KMS-11 (cell line): ENCODE measurements at regions not wholly inside any gene's neighbourhood (a gene's known extent, or its start where the extent isn't known, plus 50 kb on each side); places are given as distances from the start of the nearest gene placed in this dataset.

Experiments used
- H2AFZ ChIP-seq: fragments of 200-600 bp; sonication (generic); 2 replicates; pipeline ENCODE4 v1.6.1; 2016; ENCODE audit warnings: antibody characterized with exemption, mixed run types, low read depth
- H3K27ac ChIP-seq: fragments of 200-600 bp; sonication (generic); 2 replicates; pipeline ENCODE4 v1.6.1; 2016; ENCODE audit warnings: mild to moderate bottlenecking, mixed run types
- H3K27me3 ChIP-seq: fragments of 200-600 bp; sonication (generic); 2 replicates; pipeline ENCODE4 v1.6.1; 2017; ENCODE audit warnings: mild to moderate bottlenecking, low read depth, mixed run types, moderate library complexity; ENCODE audit not compliant: insufficient read depth
- H3K36me3 ChIP-seq: fragments of 200-600 bp; sonication (generic); 2 replicates; pipeline ENCODE4 v1.6.1; 2017; ENCODE audit warnings: mild to moderate bottlenecking, mixed run types; ENCODE audit not compliant: insufficient read depth
- H3K4me1 ChIP-seq: fragments of 200-600 bp; sonication (generic); 2 replicates; pipeline ENCODE4 v1.6.1; 2016; ENCODE audit warnings: mild to moderate bottlenecking, low read depth, mixed run types; ENCODE audit not compliant: poor library complexity, severe bottlenecking
- H3K4me2 ChIP-seq: fragments of 200-600 bp; sonication (generic); 2 replicates; pipeline ENCODE4 v1.7.0; 2016; ENCODE audit warnings: mild to moderate bottlenecking, mixed run types
- H3K4me3 ChIP-seq: fragments of 200-600 bp; sonication (generic); IDR thresholded peaks from 2 replicates; pipeline ENCODE4 v1.6.1; 2017; ENCODE audit warnings: low read depth, low read length, mixed read lengths; ENCODE audit not compliant: insufficient read depth
- H3K79me2 ChIP-seq: fragments of 200-600 bp; sonication (generic); 2 replicates; pipeline ENCODE4 v1.6.1; 2016; ENCODE audit warnings: low read depth, mixed run types; ENCODE audit not compliant: insufficient read depth
- H3K9ac ChIP-seq: fragments of 200-600 bp; sonication (generic); 2 replicates; pipeline ENCODE4 v1.6.1; 2016; ENCODE audit warnings: mild to moderate bottlenecking, mixed run types
- H4K20me1 ChIP-seq: fragments of 200-600 bp; sonication (generic); 2 replicates; pipeline ENCODE4 v1.6.1; 2016; ENCODE audit warnings: mild to moderate bottlenecking, mixed run types; ENCODE audit not compliant: insufficient read depth
- TF ChIP-seq, protein P1 (sequence below): fragments of 200-600 bp; sonication (generic); conservative IDR thresholded peaks from 2 replicates; pipeline ENCODE4 v1.6.1; 2017; ENCODE audit warnings: low read depth, mild to moderate bottlenecking, antibody characterized with exemption, low read length, moderate library complexity, mixed read lengths

DNA sequence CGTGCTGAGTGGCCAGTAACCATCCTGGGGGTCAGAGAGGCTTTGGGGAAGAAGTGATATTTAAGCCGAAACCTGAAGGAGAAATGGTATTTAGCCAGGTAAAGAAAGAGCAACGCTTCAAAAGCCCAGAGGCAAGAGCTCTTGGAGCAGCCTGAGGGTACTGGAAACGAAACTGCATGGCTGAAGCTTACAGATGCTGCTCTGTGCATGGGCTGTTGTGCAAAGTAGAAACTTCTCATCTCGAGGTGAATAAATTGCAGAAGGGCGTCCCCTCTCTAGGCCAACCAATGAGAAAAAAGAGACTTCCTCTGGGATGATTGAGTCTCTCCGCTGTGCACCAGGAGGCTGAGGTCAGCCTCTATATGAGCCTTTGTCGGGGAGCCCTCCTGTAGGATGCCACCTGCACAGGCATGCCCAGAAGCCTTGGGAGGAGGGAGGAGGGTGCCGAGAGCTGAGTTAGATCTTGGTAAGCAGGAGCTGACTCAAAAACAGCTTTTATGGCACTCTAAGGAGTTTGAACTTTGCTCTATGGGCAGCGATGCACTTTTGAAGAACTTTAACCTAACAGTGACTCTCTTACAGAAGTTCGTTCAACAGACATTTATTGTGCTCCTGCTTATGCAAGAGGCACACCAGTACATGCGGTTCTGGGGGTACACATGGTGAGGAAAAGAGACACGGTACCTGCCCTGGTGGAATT, 61.6 kb upstream of the EDN1 start:
- Histone ChIP-seq H3K36me3 (no peaks in the 10 kb centered on the region), H3K27me3 (no peaks in the 10 kb centered on the region), H3K4me1 (peaks cover 13% of the 10 kb centered on the region), H3K79me2 (no peaks in the 10 kb centered on the region), H3K27ac (no peak overlapping the region), H4K20me1 (no peaks in the 10 kb centered on the region), H2AFZ (no peak overlapping the region), H3K4me3 (no peak overlapping the region), H3K4me2 (no peak overlapping the region), H3K9ac (no peak overlapping the region)
- TF ChIP-seq, protein P1, sequence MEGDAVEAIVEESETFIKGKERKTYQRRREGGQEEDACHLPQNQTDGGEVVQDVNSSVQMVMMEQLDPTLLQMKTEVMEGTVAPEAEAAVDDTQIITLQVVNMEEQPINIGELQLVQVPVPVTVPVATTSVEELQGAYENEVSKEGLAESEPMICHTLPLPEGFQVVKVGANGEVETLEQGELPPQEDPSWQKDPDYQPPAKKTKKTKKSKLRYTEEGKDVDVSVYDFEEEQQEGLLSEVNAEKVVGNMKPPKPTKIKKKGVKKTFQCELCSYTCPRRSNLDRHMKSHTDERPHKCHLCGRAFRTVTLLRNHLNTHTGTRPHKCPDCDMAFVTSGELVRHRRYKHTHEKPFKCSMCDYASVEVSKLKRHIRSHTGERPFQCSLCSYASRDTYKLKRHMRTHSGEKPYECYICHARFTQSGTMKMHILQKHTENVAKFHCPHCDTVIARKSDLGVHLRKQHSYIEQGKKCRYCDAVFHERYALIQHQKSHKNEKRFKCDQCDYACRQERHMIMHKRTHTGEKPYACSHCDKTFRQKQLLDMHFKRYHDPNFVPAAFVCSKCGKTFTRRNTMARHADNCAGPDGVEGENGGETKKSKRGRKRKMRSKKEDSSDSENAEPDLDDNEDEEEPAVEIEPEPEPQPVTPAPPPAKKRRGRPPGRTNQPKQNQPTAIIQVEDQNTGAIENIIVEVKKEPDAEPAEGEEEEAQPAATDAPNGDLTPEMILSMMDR, result no peak

DNA sequence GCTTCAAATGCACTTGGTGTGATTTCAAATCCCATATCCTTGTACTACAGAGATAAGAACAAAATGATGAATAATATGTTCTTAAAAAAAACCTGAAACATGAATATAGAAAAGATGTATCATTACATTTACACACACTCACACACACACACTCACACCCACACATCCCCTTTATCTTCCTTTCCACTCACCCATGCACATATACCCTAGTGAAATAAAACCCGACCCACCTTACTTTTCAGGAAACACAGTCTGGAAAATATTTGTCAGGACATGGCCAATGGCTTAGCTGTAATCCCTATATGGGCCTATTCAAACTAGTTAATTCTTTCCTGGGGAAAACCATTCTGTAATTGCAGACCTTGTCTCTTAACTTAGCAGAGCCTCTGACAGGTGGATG, 60.8 kb upstream of the EDN1 start:
- no peaks in the 10 kb centered on the region for H3K79me2 ChIP-seq
- no peaks in the 10 kb centered on the region for H4K20me1 ChIP-seq
- no peak overlapping the region for H3K4me3 ChIP-seq
- H3K36me3 ChIP-seq, result no peaks in the 10 kb centered on the region
- H3K27me3 ChIP-seq, result no peaks in the 10 kb centered on the region
- H3K9ac ChIP-seq, result no peak overlapping the region
- no peak overlapping the region for H2AFZ ChIP-seq
- no peak overlapping the region for H3K27ac ChIP-seq
- peaks cover 20% of the 10 kb centered on the region for H3K4me1 ChIP-seq
- no peak overlapping the region for H3K4me2 ChIP-seq
- TF ChIP-seq, protein P1, result no peak

DNA sequence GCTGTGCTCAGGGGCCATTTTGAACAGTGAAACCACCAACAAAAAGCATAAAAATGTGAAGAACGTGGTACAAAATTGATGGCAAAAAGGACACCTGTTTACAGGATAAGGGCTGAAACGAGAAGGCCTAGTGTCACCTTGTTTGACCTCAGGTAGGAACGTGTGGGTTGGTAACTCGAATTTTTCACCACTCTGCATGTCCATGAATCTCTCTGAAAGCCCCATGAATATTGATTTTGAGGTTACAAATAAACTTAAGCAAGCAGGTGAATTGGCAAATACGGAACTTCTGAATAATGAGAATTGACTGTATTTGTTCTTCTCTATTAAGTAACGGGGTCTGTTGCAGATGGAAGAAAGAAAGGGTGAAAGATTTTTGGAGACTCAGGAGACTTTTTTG, 59.6 kb upstream of the EDN1 start:
- H3K36me3 ChIP-seq, result no peaks in the 10 kb centered on the region
- no peaks in the 10 kb centered on the region for H4K20me1 ChIP-seq
- H3K79me2 ChIP-seq, result no peaks in the 10 kb centered on the region
- H3K4me3 ChIP-seq, result no peak overlapping the region
- no peaks in the 10 kb centered on the region for H3K27me3 ChIP-seq
- peaks cover 22% of the 10 kb centered on the region for H3K4me1 ChIP-seq
- TF ChIP-seq, protein P1, result no peak
- no peak overlapping the region for H3K9ac ChIP-seq
- no peak overlapping the region for H3K4me2 ChIP-seq
- H3K27ac ChIP-seq, result no peak overlapping the region
- H2AFZ ChIP-seq, result no peak overlapping the region

DNA sequence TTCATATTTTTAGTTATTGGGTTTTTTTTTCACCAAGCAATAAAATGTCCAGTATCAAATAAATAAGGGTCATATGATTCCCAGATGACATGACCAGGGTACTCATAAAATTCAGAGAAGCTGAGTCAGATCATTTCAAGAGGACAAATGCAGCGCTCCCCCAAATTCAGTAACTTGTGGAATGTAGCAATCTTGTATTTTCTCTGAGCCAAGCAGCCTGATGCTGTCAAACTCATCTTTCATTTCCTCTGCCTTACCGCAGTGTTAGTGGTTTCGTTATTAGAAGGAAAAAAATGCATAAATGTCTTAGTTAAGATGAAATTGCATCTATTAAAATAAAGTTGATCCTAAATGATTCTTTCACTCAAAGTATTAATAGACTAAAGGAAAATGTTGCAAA, 57.8 kb upstream of the EDN1 start:
- H3K27me3 ChIP-seq, result no peaks in the 10 kb centered on the region
- H3K79me2 ChIP-seq, result no peaks in the 10 kb centered on the region

More for the DNA sequence above, 57.8 kb upstream of the EDN1 start:
- H4K20me1 ChIP-seq, result no peaks in the 10 kb centered on the region
- TF ChIP-seq, protein P1, result no peak
- H3K9ac ChIP-seq, result no peak overlapping the region
- peaks cover 22% of the 10 kb centered on the region for H3K4me1 ChIP-seq
- H2AFZ ChIP-seq, result no peak overlapping the region
- H3K27ac ChIP-seq, result no peak overlapping the region
- no peak overlapping the region for H3K4me3 ChIP-seq
- H3K4me2 ChIP-seq, result no peak overlapping the region
- no peaks in the 10 kb centered on the region for H3K36me3 ChIP-seq
